ENCODE measurements at regions not wholly inside any gene's neighbourhood (a gene's known extent, or its start where the extent isn't known, plus 50 kb on each side); places are given as distances from the start of the nearest gene placed in this dataset.
"Not testable (repeated sequence)": the region's sequence is repeated elsewhere in the genome, so short reads cannot be mapped to it uniquely, and the experiment has no call there.

GRCh38 chr3:11739706-11740105, 96.0 kb upstream of the VGLL4 start:
- DNase-seq (ENCODE audit: low read depth), result no peak

- DNase-seq (ENCODE audit: low read depth), result no peak
Measured at GRCh38 chr3:11739123-11739522, 95.4 kb upstream of the VGLL4 start.

- DNase-seq (ENCODE audit: low read depth), result no peak
Measured at GRCh38 chr3:11737742-11738141, 94.0 kb upstream of the VGLL4 start.

- no peak for DNase-seq (ENCODE audit: low read depth)
Measured at GRCh38 chr3:11736136-11736833, 92.6 kb upstream of the VGLL4 start.

- no peak for DNase-seq (ENCODE audit: low read depth)
Measured at GRCh38 chr3:11735638-11736037, 91.9 kb upstream of the VGLL4 start.

- DNase-seq (ENCODE audit: low read depth), result not testable (repeated sequence)
Measured at GRCh38 chr3:11735111-11735510, 91.4 kb upstream of the VGLL4 start.

GRCh38 chr3:11733914-11734313, 90.2 kb upstream of the VGLL4 start:
- DNase-seq (ENCODE audit: low read depth), result no peak

- DNase-seq (ENCODE audit: low read depth), result no peak
Measured at GRCh38 chr3:11727207-11727606, 83.5 kb upstream of the VGLL4 start.

- no peak for DNase-seq (ENCODE audit: low read depth)
Measured at GRCh38 chr3:11726146-11726545, 82.4 kb upstream of the VGLL4 start.

GRCh38 chr3:11725340-11725641, 81.6 kb upstream of the VGLL4 start:
- DNase-seq (ENCODE audit: low read depth), result not testable (repeated sequence)

GRCh38 chr3:11724615-11725339, 81.1 kb upstream of the VGLL4 start:
- no peak for DNase-seq (ENCODE audit: low read depth)

GRCh38 chr3:11721479-11721878, 77.8 kb upstream of the VGLL4 start:
- no peak for DNase-seq (ENCODE audit: low read depth)

- no peak for DNase-seq (ENCODE audit: low read depth)
Measured at GRCh38 chr3:11720917-11721411, 77.2 kb upstream of the VGLL4 start.

- peak; percentile 26 for DNase-seq (ENCODE audit: low read depth)
Measured at GRCh38 chr3:11720304-11720898, 76.7 kb upstream of the VGLL4 start.

- DNase-seq (ENCODE audit: low read depth), result peak; percentile 58
Measured at GRCh38 chr3:11719406-11720303, 75.9 kb upstream of the VGLL4 start.

- DNase-seq (ENCODE audit: low read depth), result peak; percentile 31
Measured at GRCh38 chr3:11718637-11719405, 75.1 kb upstream of the VGLL4 start.

GRCh38 chr3:11717768-11718636, 74.3 kb upstream of the VGLL4 start:
- DNase-seq (ENCODE audit: low read depth), result no peak

- DNase-seq (ENCODE audit: low read depth), result no peak
Measured at GRCh38 chr3:11717301-11717700, 73.6 kb upstream of the VGLL4 start.

GRCh38 chr3:11716573-11717290, 73.0 kb upstream of the VGLL4 start:
- DNase-seq (ENCODE audit: low read depth), result no peak

- DNase-seq (ENCODE audit: low read depth), result no peak
Measured at GRCh38 chr3:11713171-11713570, 69.5 kb upstream of the VGLL4 start.
